NCI-H748 (cell line): ENCODE measurements at regions not wholly inside any gene's neighbourhood (a gene's known extent, or its start where the extent isn't known, plus 50 kb on each side); places are given as distances from the start of the nearest gene placed in this dataset.
"Not testable (repeated sequence)": the region's sequence is repeated elsewhere in the genome, so short reads cannot be mapped to it uniquely, and the experiment has no call there.

Experiments used
- DNase-seq: peaks from one replicate; lab custom pipeline; 2025; ENCODE audit not compliant: unreplicated experiment; lab: John Stamatoyannopoulos, UW

DNA sequence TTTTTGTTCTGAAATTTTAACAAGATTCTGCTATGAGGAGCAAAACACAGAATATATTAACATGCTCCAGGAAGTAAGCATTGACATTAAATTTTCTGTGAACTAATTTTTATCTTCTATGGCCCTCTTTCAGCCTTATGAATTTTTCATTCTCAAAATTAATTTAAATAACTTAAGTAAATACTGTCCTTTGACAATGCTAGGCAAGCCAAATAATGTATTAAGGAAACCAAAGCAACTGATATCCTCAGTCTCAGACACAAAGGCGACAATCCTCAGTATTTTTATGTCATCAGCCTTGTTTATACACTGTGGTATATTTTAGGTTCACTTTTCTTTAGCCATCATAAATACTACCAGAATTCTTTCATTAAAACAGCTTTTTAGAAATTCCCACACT is 159.8 kb downstream of the CGGBP1 start:
- DNase-seq, result no peak

DNA sequence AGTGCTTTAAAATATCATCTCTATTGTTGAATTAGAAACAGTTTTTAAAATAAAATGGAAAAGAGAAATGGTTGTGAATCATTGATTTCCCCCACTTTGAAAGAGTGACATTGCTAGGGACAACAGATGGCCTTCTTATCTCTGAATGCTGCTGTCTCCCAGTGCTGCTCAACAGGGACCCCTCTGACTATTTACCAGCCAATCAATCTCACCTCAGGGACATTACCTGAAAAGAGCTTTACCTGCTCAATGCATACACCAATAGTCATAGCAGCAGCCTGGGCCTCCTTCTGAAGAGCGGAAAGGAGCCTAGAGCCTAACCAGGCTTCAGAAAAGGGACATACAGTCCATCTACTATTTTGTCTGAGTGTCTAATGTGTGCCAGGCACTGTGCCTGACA is 162.8 kb downstream of the CGGBP1 start:
- no peak for DNase-seq

DNA sequence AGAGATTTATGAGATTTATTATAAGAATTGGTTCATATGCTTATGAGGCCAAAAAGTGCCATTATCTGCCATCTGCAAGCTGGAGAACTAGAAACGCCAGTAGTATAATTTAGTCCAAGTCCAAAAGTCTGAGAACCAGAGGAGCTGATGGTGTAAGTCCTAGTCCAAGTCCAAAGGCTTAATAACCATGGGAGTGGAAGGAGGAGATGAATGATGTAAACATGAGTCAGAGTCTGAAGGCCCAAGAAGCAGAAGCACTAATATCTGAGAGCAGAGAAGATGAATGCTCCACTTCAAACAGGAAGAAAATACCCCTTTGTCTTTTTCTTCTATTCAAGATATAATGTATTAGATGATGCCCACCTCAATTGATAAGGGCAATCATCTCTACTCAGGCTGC is 185.7 kb downstream of the CGGBP1 start:
- no peak for DNase-seq

DNA sequence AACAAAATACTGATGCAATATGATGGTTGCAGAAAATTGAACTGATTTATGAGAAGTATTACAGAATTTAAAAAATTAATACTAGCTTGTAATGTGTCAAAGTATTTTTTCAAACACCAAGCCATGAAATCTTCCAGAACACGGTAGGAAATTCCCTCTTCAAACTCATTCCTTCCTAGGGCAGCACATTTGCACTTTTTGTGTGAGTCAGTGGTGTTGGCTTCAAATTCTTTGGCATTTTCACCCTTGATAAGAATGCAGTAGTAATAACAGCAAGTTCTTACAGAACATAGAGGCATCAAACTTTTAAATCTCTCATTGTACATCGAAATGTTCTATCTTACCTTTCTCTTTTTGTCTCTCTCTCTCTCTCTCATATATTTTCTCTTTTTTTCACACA is 191.8 kb downstream of the CGGBP1 start:
- DNase-seq, result no peak

DNA sequence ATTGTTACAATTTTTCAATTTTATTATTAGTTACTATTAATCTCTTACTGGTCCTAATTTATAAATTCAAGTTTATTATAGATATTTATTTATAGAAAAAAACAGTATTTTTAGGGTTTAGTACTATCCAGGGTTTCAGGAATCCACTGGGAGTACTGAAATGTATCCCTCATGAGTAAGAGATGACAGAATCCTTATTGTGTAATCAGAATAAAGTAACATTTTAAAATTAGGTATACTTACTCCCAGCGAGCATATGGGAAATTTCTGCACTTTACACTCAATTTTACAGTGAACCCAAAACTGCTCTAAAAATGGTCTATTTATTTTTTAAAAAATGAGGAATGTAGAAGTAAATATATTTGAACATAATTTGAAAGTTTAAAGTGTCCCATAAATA is 202.7 kb downstream of the CGGBP1 start:
- DNase-seq, result no peak

DNA sequence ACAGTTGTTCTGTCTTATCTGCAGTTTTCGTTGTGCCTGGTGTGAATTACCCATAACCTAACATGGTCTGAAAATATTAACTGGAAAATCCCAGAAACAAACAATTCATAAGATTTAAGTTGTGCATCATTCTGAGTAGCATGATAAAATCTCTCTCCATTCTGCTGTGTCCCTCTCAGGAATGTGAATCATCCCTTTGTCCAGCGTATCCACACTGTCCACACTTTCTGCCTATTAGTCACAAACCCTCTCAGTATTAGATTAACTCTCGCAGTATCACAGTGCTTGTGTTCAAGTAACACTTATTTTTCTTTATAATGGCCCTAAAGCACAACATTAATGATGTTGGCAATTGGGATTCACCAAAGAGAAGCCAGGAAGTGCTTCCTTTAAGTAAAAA is 203.2 kb downstream of the CGGBP1 start:
- no peak for DNase-seq

DNA sequence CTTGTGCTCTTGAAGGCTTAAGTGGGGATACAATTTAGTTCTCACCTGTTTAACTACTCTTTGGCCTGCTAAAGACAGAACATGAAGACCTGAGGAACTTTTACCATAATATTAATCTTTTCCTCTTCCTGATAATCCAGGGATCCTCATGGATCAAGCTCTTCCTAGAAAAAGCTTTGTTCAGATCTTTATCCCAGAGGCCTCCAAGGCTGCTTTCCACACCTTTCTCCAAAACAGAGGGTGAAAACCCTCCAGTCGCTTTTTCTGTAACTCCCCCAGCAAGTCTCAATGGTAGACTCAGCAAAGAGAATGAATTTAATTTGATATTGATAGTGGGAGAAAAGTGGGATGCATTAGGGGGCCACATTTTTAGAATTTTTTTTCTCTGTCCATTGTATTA is 203.6 kb downstream of the CGGBP1 start:
- DNase-seq, result no peak

DNA sequence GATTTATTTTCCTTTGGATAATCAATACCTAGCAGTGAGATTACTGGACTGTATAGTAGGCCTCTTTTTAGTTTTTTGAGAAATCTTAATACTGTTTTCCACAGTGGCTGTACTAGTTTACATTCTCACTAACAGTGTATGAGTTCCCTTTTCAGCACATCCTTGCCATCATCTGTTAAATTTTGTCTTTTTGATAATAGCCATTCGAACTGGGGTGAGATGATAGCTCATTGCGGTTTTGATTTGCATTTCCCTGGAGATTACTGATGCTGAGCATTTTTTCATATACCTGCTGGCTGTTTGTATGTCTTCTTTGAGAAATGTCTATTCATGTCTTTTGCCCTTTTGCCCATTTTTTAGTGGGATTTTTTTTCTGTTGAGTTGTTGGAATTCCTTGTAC is 210.8 kb downstream of the CGGBP1 start:
- DNase-seq, result no peak

DNA sequence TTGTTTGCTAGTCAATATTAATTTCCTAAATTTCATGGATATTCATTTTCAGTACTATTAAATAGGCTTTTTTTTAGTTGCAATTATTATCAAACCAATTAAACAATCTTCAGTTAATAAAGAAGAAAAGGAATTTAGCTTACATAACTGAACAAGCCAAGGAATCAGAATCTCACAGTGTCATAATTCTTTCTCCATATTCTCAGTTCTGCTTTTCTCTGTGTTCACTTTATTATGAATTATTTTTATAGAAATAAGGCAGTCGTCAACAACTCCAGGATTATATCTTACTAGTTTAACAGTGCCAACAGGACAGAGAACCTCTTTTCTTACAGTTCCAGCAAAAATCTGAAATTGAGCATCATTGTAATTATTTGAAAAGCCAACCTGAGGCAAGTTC is 221.7 kb downstream of the CGGBP1 start:
- DNase-seq, result no peak

DNA sequence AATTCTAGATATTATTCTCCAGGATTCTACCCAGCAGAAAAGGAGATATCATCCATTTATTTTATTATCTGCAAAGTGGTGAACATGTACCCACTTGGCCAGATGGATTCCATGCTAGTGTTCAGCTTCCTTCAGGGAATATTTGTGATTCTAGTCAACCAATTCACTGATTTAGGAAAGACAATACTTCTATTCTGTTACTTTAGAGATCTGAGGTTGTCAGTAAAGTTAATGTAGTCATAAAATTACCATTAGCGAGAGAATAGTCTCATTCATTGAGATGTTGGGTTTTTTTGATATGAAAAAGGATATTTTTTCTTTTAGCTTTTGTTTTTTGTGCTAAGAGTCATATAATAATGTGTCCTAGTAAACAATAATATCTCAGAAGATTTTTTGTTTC is 222.8 kb downstream of the CGGBP1 start:
- no peak for DNase-seq

DNA sequence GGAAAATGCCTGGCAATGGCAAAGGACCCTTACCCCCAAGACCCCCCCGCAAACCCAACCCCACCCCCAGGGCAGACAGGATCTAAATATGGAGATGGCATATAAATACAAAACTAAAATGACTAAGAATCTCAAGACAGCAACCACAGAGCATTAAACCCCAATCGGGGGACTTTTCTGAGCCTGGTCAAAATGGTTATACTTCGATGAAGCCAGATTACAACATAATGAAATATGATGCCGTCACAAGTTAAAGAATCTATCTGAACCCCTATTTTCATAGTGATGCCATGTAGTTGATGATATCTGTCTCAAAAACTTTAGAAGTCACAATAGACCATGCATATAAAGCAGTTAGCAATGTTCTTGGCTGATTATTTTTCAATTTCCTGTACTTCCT is 223.6 kb downstream of the CGGBP1 start:
- no peak for DNase-seq

DNA sequence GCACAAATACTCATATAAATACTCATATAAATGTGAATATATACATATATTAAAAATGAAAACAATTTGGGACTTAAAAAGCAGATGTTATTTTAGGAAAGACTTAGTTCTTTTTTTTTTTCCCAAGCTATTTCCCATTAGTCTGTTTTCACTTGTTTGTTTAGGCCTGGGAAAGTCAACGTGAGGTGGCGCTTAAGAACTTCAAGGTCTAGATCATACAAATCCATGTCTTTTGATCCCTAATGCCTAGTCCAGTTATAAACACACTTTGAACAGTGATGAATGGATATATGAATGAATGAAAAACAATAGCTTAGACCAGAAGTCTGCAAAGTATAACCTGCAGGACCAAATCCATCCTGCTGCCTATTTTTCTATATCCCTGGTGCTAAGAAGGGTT is 224.5 kb downstream of the CGGBP1 start:
- DNase-seq, result no peak

DNA sequence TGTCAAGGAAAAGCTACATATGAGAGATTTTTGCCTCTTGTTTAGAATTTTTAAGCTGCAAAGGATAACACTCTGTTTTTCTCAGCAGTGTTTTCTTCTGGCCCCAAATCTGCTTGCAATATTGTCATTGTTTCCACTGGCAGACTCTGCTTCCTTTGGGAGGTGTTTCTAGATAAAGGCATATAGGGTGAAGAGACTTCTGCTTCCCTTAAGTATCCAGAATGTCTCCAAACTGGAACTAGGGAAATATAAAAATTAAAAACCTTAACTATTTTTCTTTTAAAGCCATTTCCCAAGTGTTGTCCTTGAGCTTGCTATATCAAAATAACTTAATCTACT is 225.8 kb downstream of the CGGBP1 start:
- DNase-seq, result no peak

DNA sequence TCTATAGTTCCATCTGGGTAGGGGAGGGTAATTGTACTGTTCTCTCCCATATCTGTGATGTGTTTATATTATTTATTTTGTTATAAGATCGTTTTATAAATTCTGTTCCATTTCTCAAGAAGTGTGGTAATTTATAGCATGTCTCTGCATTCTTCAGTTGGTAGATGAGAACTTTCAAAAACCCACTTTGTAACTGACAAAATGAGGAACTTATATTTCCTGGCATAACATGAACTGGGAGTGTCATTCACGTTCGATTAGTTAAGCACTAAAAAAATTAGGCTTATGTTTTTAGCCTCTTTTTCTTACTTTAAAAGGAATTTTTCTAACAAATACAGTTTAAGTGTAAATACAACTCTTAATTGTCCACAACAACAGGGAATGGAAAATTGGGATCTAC is 230.8 kb downstream of the CGGBP1 start:
- no peak for DNase-seq

DNA sequence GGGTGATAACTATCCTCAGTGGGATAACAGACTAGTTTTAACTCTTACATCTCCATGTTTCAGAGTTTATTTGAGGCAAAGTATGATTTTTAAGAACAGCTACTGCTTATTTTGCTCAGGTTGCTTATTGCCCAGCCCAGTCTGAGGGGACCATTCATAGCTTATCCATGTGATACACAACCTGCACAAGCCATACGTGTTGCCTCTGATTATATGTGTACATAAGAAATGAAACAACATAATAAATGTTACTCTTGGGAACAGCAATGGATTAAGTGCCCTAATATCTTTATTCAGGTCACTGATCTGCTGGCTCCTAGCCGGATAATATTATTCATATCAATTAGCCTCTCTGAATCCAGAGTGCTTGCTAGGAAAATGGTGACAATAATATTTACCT is 236.2 kb downstream of the CGGBP1 start:
- DNase-seq, result no peak

DNA sequence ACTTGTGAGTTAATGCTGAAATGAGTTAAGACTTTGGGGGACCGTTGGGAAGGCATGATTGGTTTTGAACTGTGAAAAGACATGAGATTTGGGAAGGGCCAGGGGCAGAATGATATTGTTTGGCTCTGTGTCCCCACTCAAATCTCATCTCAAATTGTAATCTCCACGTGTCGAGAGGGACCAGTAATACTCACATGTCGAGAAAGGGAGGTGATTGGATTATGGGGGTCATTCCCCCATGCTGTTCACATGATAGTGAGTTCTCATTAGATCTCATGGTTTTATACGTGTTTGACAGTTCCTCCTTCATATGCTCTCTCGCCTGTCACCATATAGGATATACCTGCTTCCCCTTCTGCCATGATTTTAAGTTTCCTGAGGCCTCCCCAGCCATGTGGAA is 245.3 kb downstream of the CGGBP1 start:
- not testable (repeated sequence) for DNase-seq

DNA sequence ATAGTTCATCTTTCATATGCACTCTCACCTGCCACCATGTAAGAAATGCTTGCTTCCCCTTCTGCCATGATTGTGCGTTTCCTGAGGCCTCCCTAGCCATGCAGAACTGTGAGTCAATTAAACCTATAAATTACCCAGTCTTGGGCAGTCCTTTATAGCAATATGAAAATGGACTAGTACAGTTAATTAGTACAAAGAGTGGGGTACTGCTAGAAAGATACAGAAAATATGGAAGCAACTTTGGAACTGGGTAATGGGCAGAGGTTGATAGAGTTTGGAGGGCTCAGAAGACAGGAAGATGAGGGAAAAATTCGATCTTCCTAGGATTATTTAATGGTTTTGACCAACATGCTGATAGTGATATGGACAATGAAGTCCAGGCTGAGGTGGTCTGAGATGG is 246.9 kb downstream of the CGGBP1 start:
- DNase-seq, result no peak

DNA sequence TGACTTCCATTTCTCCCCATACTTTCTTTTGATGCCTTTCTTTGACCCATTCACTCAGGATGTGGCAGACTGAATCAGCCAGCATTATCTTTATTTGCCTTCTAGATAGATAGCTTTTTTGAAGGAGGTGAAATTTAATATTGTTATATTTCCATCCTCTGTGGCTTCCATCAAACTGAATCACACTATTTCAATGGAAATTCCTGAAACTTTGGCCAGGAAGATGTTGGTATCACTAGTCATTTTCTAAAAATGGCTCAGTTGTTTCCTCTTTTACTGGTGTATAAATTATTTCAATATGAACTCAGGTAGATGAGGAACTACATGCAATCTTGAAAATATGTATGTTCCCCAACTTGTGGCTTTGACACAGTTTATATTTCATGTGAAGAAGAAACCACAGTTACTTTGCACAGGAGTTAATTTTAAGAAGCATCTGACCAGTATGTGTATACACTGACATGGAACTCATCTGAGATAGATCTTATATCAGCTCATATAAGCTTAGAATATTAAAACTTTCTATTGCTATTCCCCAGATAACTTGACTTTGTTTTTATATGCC is 248.3 kb downstream of the CGGBP1 start:
- DNase-seq, result no peak

DNA sequence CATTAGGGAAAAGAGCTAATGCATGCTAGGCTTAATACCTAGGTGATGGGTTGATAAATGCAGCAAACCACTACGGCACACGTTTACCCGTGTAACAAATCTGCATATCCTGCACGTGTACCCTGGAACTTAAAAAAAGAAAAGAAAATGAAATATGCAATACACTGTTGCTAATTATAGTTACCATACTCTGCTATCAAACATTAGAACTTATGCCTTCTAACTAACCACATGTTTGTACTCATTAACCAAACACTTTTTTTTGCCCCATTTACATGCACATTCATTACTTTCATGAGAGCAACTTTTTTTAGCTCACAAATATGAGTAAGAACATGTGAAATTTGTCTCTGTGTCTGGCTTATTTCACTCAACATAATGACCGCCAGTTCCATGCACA is 253.1 kb downstream of the CGGBP1 start:
- no peak for DNase-seq

DNA sequence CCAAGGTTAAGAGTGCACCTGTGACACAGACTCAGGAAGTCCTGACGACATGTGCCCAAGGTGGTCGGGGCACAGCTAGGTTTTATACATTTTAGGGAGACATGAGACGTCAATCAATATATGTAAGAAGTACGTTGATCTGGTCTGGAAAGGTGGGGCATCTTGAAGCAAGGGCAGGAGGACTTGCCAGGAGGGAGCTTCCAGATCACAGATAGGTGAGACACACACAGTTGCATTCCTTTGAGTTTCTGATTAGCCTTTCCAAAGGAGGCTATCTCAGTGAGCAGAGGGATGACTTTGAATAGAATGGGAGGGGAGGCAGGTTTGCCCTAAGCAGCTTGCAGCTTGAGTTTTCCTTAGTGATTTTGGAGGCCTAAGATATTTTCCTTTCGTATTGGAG is 257.4 kb downstream of the CGGBP1 start:
- DNase-seq, result no peak

DNA sequence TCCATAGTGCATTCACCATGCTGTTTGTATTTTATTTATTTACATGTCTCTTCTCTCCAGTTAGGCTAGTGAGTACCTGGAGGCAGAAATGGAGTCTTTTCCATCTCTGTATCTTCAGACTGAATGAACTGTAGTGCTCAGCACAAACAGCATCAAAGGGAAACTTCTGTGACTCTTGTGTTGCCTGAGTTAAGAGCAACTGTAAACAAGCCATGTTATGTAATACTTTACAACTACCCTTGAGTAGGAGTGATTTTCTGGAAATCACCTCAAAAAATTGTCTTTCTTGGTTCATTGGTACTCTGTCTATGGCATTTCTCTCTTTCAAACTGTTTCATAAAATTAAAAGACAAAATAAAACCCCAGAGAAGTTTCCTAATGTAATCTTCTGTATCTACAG is 258.3 kb downstream of the CGGBP1 start:
- no peak for DNase-seq

DNA sequence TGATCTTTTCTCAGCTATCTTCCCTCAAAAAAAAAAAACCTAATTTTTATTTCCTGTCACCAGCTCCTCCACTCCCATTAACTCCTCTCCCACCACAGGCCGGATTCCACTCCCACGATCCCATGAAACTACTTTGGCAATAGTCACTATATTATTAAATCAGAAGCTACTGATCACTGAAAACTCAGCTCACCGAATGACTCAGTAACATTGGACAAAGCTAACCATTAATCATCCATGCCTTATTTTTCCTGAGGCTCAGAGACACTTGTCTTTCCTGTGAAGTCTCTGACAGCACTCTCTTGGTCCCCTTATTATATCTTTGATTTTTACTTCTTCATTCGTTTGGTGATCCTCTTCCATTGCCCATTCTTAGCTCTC is 260.2 kb downstream of the CGGBP1 start:
- DNase-seq, result no peak

DNA sequence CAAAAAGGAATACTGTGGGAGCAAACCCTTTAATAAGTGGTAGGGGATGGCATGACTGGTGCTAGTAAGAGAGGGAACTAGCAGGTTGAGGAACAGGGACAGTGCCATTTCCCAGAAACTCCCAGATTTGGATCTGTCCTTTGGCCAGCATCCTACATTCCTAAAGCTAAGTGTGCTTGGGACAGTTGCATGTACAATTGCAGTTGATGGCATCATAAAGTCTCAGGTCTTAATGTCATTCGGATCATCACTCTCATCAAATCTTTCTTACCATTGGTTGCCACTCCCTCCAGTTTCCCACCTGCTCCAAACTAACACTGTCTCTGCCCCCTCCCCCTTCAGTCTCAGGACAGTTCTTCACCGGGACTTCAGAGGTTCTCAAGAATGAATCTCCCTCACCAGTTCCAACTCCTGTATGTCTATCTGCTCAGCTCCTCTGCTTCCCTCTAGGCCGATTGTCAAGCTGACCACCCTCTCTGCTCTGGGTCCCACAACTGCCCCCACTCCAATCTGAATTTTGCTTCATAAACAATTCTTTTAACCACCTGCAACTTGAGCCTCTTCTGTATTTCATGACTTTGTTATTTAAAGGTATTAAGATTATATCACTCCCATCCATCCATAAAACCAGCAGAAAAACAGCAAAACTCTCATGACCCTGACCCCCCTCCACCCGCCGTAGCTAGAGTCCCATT is 260.8 kb downstream of the CGGBP1 start:
- no peak for DNase-seq

DNA sequence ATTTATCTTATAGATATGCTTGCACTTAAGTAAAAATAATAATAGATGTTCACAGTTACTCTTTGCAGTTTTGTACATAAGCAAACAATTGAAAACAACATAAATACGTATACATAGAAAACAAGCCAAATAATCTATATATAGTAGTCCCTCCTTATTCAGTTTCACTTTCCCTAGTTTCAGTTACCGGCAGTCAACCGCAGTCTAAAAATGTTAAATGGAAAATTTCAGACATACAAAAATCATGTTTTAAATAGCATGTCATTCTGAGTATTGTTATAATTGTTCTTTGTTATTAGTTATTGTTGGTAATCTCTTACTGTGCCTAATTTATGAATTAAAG is 262.0 kb downstream of the CGGBP1 start:
- no peak for DNase-seq
